22Rv1 (cell line): ENCODE measurements at regions not wholly inside any gene's neighbourhood (a gene's known extent, or its start where the extent isn't known, plus 50 kb on each side); places are given as distances from the start of the nearest gene placed in this dataset.

Experiments
- H3K27ac ChIP-seq: fragments of 450-650 bp; 2 replicates; pipeline ENCODE4 v1.5.1; 2017
- ZFX ChIP-seq: fragments of 450-650 bp; IDR thresholded peaks from 2 replicates; pipeline ENCODE4 v1.6.1; 2017; ENCODE audit warnings: antibody characterized with exemption, borderline replicate concordance
- TF ChIP-seq, protein P1 (sequence below): fragments of 450-650 bp; IDR thresholded peaks from 2 replicates; pipeline ENCODE4 v1.5.1; 2017; ENCODE audit warnings: mild to moderate bottlenecking

DNA sequence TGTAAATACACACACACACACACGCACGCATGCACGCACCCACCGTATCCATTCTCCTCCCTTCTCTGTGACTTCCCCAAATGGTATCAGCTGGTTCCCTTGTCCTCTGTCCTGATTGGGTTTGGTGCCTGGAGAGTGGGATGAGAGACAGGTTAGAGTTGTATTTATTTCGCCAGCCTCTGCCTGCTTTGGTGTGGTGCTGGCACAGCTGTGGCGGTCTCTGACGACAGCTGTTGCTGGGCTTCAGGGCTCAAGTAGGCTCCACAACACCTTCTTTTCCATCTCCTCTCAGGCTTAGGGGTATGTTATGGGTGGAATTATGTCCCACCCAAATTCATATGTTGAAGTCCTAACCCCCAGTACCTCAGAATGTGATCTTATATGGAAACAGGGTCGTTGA, 94.9 kb upstream of the ITGA6 start:
- H3K27ac ChIP-seq, result no peak overlapping the region
- TF ChIP-seq, protein P1, sequence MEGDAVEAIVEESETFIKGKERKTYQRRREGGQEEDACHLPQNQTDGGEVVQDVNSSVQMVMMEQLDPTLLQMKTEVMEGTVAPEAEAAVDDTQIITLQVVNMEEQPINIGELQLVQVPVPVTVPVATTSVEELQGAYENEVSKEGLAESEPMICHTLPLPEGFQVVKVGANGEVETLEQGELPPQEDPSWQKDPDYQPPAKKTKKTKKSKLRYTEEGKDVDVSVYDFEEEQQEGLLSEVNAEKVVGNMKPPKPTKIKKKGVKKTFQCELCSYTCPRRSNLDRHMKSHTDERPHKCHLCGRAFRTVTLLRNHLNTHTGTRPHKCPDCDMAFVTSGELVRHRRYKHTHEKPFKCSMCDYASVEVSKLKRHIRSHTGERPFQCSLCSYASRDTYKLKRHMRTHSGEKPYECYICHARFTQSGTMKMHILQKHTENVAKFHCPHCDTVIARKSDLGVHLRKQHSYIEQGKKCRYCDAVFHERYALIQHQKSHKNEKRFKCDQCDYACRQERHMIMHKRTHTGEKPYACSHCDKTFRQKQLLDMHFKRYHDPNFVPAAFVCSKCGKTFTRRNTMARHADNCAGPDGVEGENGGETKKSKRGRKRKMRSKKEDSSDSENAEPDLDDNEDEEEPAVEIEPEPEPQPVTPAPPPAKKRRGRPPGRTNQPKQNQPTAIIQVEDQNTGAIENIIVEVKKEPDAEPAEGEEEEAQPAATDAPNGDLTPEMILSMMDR, result no peak
- no peak for TF ChIP-seq ZFX

DNA sequence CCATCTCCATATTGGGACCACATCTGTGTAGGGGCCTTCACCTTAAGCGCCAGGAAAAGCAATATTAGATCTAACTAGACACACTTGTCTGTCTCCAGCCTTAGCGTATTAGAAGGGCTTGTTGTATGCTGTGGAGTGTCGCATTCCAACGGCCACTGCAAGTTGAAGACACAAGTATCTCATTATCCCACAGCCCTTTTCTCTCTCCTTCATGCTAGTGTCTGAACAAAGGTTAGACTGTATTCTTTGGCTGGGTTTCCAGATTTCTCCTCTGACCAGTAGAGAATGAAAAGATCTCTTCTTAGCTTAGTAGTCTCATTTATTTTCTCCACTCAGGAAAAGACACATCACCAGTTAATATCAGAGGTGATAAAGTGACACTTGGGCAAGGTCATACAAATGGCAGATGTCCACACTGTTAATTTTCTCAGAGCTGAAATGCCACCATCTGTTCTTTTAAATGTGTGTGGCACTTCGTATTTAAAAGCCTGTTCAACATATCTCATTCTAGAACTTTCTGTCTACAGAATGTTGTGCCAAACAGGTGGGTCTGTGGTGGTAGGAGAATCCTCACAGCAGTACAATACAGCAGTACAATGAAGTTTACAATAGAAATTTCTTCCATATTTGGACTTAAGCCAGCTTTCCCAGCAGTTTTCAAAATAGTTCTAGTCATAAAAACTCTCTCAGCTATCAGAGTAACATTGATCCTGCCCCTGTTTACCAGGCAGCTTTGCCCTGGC, 94.0 kb upstream of the ITGA6 start:
- H3K27ac ChIP-seq, result no peak overlapping the region
- TF ChIP-seq, protein P1, result no peak
- no peak for TF ChIP-seq ZFX

DNA sequence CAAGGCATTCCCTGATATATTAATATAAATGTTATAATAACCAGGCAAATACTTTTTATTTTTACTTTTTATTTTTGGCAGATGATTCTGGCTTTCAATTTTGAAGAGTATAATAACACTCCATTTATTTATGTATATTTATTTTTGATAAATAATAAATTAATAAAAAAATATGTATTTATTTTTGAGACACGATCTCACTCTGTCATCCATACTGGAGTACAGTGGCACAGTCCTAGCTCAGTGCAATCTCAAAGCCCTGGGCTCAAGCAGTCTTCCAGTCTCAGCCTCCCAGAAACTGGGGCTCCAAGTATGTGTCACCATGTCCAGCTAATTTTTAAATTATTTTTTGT, 93.4 kb upstream of the ITGA6 start:
- no peak for TF ChIP-seq ZFX
- TF ChIP-seq, protein P1, result no peak
- H3K27ac ChIP-seq, result no peak overlapping the region

DNA sequence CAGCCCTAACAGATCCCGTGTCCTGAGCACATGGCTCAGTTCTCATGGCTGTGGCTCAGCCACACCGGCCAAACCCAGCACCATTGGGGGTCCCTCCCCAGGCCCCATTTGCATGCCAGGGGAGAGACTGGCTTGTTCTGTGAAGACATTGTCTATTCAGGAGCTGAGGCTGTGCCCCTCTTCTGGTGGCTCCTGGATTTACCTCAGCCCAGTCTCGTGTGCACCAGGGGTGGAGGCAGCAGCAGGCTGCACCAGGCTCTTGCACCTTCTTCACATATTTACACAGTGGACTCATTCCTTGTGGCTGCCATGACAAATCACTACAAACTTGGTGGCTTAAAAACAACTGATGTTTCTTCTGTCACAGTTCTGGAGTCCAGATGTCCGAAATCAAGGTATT, 92.4 kb upstream of the ITGA6 start:
- TF ChIP-seq, protein P1, result no peak
- TF ChIP-seq ZFX, result no peak
- no peak overlapping the region for H3K27ac ChIP-seq

DNA sequence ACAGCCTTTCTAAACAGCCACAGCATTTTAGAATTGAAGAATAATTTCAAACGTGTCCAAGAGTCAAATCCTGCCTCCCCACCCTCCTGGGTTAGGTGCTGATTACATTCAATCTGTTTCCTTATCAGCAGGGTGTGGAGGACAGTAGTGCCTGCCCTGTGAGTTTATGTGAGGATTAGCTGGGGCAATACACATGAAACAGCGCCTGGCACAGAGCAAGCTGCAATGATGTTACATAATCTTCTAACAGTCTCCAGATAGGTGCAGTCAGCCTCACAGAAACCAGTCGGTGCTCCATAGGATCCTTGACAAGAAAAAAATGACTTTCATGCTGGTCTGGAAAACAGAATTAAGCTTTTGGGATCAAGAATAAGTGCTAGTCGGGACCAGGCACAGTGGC, 91.7 kb upstream of the ITGA6 start:
- TF ChIP-seq, protein P1, result no peak
- no peak for TF ChIP-seq ZFX
- H3K27ac ChIP-seq, result no peak overlapping the region

DNA sequence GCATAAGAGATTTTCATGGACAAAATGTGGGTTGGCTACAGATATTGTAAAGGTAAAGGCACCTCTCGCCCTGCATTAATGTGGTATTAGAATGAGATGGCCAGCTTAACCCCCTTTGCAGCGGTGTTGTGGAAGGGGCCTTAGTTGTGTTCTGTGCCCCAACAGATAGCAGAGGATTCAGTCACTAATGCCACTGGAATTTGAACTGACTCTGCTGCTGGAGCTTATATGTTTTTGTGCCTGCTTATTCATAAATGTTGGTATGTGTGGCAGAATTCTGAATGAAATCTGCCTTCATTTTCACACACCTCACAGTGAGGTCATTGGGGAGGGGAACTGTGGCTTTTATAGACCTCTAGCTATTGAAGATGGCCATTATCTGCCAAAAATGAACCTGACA, 90.7 kb upstream of the ITGA6 start:
- no peak overlapping the region for H3K27ac ChIP-seq
- TF ChIP-seq ZFX, result no peak
- TF ChIP-seq, protein P1, result no peak

DNA sequence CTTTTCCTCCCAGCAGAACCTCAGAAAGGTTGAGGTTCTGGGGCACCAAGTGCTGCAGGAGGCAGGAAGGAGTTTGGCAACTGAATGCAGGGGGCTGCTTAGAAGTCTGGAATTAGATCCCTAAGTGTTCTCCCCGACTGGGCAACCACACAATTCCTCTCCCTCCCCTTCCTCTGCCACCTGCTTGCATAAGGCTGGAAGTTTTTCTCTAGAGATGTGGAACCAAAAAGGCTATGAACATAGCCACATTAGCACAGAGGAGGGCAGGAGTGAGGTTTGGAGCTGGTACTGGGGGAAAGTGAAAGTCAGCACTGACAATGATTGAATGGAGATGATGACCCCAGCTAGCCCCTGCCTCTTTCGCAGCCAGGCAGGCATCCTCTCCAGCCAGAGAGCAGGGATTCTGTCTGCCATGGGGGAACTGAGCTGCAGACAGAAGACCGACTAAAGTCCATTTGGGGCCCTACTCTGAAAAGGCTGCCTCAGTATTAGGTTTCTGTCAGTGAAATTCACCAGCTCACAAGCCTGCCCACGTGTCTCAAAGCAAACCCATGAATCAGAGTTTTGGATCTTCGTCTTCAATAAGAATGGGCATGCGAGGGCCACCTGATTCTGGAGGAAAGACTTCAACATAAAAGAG, 87.9 kb upstream of the ITGA6 start:
- H3K27ac ChIP-seq, result no peak overlapping the region
- TF ChIP-seq, protein P1, result no peak
- no peak for TF ChIP-seq ZFX
